ENCODE measurements at regions not wholly inside any gene's neighbourhood (a gene's known extent, or its start where the extent isn't known, plus 50 kb on each side); places are given as distances from the start of the nearest gene placed in this dataset.

DNA sequence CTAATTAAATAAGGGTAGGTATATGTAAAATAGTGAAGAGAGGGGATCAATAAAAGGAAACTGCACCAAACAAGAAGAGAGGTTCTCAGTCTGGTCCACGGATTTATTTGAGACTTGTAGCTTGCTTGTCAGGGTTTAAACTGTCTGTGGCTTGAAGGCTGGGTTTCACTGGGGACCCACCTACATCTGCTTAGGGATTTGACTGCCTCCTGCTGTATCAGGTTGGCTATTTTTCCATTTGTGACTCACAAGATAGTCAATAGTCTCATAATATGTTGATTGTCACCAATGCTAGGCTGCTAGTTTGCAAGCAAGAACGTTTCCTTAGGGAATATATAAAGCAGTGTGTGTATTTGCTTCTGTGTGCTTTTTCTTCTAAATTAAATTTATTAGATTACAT is 1950.7 kb upstream of the IGFBP7 start:
- 43 to 79% methylated on average over 2 of the region's 2 CpGs for WGBS, 2 donors
- DNase-seq = no peak

DNA sequence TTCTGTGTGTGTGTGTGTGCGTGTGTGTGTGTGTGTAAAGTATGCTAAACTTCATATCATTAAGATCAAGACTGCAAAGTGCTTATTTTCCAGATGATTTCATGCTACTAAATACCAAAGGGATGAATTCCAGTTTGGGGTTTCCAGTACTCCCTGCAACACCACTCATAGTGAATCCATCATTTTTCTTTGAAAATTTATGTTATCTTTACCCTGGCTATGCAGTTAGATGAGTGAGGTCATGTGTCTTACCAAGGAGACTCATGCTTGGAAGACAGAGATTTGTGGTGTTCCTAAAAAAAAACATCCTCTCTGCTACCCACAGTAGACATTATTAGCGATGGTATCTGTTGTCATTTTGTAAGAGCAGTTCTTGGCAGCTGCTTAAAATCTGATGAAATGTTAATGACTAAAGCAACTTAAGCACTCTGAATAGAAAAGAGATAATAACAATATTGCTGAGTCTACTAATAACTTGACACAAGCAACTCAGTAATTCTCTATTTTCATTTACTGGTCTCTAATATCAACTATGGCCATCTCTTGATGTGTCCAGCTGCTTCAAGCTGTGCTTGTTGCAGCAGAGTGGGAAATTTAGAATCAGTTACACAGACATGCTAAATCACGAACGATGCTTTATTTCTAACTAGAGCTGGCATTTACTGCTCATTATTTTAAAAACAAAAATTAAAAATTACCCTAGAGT is 1953.0 kb upstream of the IGFBP7 start:
- TF ChIP-seq POLR2A (IDR thresholded peaks at IDR 0.05) (no peak), POLR2AphosphoS5 (IDR thresholded peaks at IDR 0.05) (no peak), CTCF (IDR thresholded peaks at IDR 0.05) (no peak), EP300 (IDR thresholded peaks at IDR 0.05) (no peak)
- no peaks in the 10 kb centered on the region for H3K36me3 ChIP-seq
- no peak for DNase-seq

More for the DNA sequence above, 1950.7 kb upstream of the IGFBP7 start:
- no peaks in the 10 kb centered on the region for H3K36me3 ChIP-seq
- H3K9me3 ChIP-seq = no peaks in the 10 kb centered on the region
- no peak overlapping the region for H3K4me3 ChIP-seq
- intact Hi-C loops (cut with DNase I) = no loop called here
- H3K27me3 ChIP-seq = no peaks in the 10 kb centered on the region
- H3K4me1 ChIP-seq = no peaks in the 10 kb centered on the region
- TF ChIP-seq CTCF (IDR thresholded peaks at IDR 0.05) (no peak), POLR2A (IDR thresholded peaks at IDR 0.05) (no peak), EP300 (IDR thresholded peaks at IDR 0.05) (no peak), POLR2AphosphoS5 (IDR thresholded peaks at IDR 0.05) (no peak)
- no peak overlapping the region for H3K27ac ChIP-seq

DNA sequence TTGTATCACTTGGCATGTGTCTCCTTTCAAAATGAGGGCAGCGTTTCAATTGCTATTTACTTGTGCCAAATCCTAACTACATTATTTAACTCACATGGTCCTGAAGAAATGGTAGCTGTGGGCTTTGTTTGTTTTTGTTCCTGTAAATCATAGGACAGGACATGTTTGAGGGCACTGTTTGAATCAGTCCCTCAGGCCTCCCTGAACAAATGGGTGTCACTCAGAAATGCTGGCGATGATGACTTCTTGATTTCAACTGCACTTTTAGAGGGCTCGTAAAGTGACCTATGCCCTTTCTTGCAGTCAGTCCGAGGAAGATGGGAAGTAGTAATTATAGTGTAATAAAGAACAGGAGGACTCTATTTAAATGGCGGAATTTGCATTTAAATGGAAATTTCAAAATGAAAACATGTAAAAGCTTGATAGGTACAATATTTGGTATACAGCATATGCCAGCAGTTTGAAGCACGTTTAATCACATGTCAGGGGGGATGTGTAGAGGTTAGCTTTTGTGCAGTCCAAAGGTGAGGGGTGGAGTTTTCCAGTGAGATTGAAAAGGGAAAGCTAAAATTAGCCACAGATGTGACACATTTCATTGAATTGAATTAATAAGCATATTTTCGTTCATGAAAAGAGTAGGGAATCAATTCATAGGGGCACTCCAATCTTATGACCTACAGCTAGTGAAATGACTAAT is 1958.7 kb upstream of the IGFBP7 start:
- intact Hi-C loops (cut with DNase I) = no loop called here
- Histone ChIP-seq H3K27ac (no peak overlapping the region), H3K4me1 (no peaks in the 10 kb centered on the region), H3K4me3 (no peak overlapping the region), H3K27me3 (no peaks in the 10 kb centered on the region), H3K9me3 (peaks cover 0 to 2% (median 0%) of the 10 kb centered on the region in 4 donors), H3K36me3 (no peaks in the 10 kb centered on the region)
- WGBS, 2 donors = 35 to 52% methylated on average over 7 of the region's 7 CpGs
- TF ChIP-seq CTCF (IDR thresholded peaks at IDR 0.05) (no peak), POLR2AphosphoS5 (IDR thresholded peaks at IDR 0.05) (no peak), POLR2A (IDR thresholded peaks at IDR 0.05) (no peak), EP300 (IDR thresholded peaks at IDR 0.05) (no peak)
- no peak for DNase-seq

More for the DNA sequence above, 1953.0 kb upstream of the IGFBP7 start:
- intact Hi-C loops (cut with DNase I) = no loop called here
- no peak overlapping the region for H3K4me3 ChIP-seq
- no peak overlapping the region for H3K27ac ChIP-seq
- no peaks in the 10 kb centered on the region for H3K9me3 ChIP-seq
- 70 to 79% methylated on average over 4 of the region's 4 CpGs for WGBS, 2 donors
- no peaks in the 10 kb centered on the region for H3K27me3 ChIP-seq
- no peaks in the 10 kb centered on the region for H3K4me1 ChIP-seq

- Histone ChIP-seq H3K4me3 (no peak overlapping the region), H3K36me3 (no peaks in the 10 kb centered on the region), H3K27me3 (no peaks in the 10 kb centered on the region), H3K9me3 (no peaks in the 10 kb centered on the region), H3K27ac (no peak overlapping the region), H3K4me1 (no peaks in the 10 kb centered on the region)
- TF ChIP-seq POLR2AphosphoS5 (IDR thresholded peaks at IDR 0.05) (no peak), POLR2A (IDR thresholded peaks at IDR 0.05) (no peak), EP300 (IDR thresholded peaks at IDR 0.05) (no peak), CTCF (IDR thresholded peaks at IDR 0.05) (no peak)
- intact Hi-C loops (cut with DNase I) = no loop called here
- 75 to 94% methylated on average over 3 of the region's 3 CpGs for WGBS, 2 donors
- DNase-seq = no peak
Observed at GRCh38 chr4:59086410-59086809, 1976.2 kb upstream of the IGFBP7 start.

Measured in sigmoid colon (tissue), 6 donors.